GM10266 (cell line): ENCODE measurements at regions not wholly inside any gene's neighbourhood (a gene's known extent, or its start where the extent isn't known, plus 50 kb on each side); places are given as distances from the start of the nearest gene placed in this dataset.

ENCODE experiments used
- DNase-seq: peaks from one replicate; pipeline ENCODE4 v3.0.0; 2012; ENCODE audit errors: extremely low spot score
- TF ChIP-seq, protein P1 (sequence below): IDR thresholded peaks from 2 replicates; pipeline ENCODE4 v1.5.1; 2012; ENCODE audit warnings: mild to moderate bottlenecking, low read depth; ENCODE audit not compliant: control insufficient read depth, insufficient read depth; ENCODE audit errors: missing control alignments

- TF ChIP-seq, protein P1, sequence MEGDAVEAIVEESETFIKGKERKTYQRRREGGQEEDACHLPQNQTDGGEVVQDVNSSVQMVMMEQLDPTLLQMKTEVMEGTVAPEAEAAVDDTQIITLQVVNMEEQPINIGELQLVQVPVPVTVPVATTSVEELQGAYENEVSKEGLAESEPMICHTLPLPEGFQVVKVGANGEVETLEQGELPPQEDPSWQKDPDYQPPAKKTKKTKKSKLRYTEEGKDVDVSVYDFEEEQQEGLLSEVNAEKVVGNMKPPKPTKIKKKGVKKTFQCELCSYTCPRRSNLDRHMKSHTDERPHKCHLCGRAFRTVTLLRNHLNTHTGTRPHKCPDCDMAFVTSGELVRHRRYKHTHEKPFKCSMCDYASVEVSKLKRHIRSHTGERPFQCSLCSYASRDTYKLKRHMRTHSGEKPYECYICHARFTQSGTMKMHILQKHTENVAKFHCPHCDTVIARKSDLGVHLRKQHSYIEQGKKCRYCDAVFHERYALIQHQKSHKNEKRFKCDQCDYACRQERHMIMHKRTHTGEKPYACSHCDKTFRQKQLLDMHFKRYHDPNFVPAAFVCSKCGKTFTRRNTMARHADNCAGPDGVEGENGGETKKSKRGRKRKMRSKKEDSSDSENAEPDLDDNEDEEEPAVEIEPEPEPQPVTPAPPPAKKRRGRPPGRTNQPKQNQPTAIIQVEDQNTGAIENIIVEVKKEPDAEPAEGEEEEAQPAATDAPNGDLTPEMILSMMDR = no peak
- DNase-seq = no peak
Measured at GRCh38 chr1:219537223-219537631, 75.7 kb downstream of the ZC3H11B start.

- DNase-seq = no peak
Measured at GRCh38 chr1:219536038-219536437, 76.9 kb downstream of the ZC3H11B start.

DNA sequence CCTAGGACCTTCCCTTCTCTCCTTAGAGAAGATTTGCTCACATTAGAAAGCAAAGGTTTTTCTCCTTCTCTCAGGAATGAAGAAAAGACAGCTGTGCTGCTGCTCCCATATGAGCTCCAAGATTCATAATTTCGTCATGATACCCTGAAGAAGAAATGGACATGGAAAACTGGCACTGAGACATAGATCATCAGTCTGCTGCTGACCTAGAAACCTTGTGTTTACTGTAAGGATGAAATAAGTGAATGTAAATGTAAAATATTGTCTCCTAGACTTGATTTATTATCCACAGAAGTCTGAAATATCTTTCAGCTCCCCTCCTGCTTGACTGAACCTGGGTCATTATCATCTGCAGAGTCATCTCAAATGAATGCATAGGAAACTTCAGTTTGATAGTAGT lies 77.9 kb downstream of the ZC3H11B start:
- TF ChIP-seq, protein P1 = no peak
- no peak for DNase-seq

More at GRCh38 chr1:219536038-219536437, 76.9 kb downstream of the ZC3H11B start:
- TF ChIP-seq, protein P1 = no peak

DNA sequence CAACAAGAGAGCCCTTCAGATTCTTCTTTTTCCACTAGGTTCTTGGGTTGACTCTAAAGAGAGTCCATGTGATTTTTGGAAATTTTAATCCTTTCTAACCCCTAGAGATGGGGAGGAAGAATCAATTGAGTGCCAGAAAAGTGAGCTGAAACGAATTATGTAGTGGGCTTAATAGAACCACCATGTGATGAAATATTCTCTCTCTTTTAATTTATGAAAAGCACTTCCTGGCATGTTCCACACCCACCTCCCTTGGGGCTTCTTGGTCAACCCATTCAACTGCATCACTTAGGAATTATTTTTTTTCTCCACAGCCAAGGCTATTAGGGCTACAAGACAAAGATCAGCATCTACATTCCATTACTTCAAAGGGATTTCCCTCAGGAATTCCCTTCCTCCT lies 79.6 kb downstream of the ZC3H11B start:
- DNase-seq = no peak
- TF ChIP-seq, protein P1 = no peak

- no peak for DNase-seq
- TF ChIP-seq, protein P1 = no peak
Measured at GRCh38 chr1:219529116-219529515, 83.8 kb downstream of the ZC3H11B start.

DNA sequence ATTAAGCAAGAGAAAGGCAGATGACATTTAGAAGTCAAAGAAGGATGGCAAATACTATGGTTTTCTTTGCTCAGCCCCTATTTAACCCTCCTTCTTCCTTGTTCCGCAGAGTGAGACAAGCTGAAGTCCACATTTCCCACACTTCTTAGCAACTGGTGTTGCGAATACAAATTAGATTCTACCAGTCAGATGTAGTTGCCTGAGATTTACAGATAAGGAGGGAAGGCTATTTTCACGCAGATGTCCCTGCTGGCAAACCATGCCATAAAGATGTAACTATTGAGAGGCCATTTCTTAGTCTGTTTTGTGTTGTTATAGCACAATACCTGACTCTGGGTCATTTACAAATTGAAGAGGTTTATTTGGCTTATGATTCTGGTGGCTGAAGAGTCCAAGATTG lies 84.3 kb downstream of the ZC3H11B start:
- DNase-seq = no peak
- TF ChIP-seq, protein P1 = no peak

GRCh38 chr1:219527994-219528393 lies 84.9 kb downstream of the ZC3H11B start:
- no peak for DNase-seq
- TF ChIP-seq, protein P1 = no peak
